ENCODE measurements at regions not wholly inside any gene's neighbourhood (a gene's known extent, or its start where the extent isn't known, plus 50 kb on each side); places are given as distances from the start of the nearest gene placed in this dataset.

DNA sequence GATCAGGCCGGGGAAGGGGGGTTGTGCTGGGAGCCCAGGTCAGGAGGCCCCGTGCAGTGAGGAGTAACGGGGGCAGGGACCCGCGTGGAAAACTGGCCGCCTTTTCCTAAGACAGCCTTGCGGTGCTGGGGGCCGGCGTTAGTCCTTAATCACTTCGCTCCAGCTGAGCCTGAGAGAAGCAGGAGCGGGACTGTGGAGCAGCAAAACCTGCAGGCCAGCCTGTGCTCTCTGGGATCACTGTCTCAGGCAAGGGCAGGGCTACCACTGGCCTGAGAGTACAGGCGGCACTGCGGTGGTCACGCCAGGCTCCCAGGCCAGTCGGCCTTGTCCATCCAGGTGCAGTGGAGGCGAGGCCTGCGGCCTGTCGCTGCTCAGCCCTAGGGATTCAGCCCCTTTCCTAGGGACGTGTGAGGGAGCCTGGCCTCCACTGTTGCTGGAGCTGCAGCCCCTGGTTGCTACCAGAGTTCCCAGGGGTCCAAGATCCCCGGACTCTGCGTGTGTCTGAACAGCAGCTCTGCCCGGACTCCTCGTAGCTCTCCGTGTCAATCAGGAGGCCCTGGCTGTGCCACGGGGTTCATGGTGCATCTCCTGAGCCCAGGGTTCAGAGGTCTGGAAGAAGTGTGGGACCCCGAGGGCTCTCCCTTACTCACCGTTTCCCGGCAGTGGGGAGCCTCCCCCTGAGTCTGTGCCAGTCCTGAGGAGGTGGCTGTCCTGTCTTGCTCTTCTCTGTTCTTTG, 2141.7 kb upstream of the TENM3 start:
- TF ChIP-seq POLR2A (IDR thresholded peaks at IDR 0.05; ENCODE audit: low read length) (no peak), GATA1 (IDR thresholded peaks at IDR 0.05; ENCODE audit: low read depth, low read length) (no peak)

All from erythroblast (primary cell).